ENCODE measurements at regions not wholly inside any gene's neighbourhood (a gene's known extent, or its start where the extent isn't known, plus 50 kb on each side); places are given as distances from the start of the nearest gene placed in this dataset.

- H3K27me3 ChIP-seq, result no peaks in the 10 kb centered on the region
- H3K4me3 ChIP-seq, result no peak overlapping the region
- H3K9me3 ChIP-seq (replicated peaks in 1 of 3), result no peaks in the 10 kb centered on the region
- intact Hi-C loops (cut with DNase I), result no loop called here
- TF ChIP-seq CTCF (IDR thresholded peaks at IDR 0.05) (no peak), POLR2A (IDR thresholded peaks at IDR 0.05) (no peak)
- H3K27ac ChIP-seq, result no peak overlapping the region
- 73 to 88% (median 82%) methylated on average over 2 of the region's 2 CpGs for WGBS, 4 donors
- no peak for DNase-seq
- no peaks in the 10 kb centered on the region for H3K36me3 ChIP-seq (replicated peaks in 1 of 2)
- no peaks in the 10 kb centered on the region for H3K4me1 ChIP-seq (replicated peaks in 1 of 2)
Measured at GRCh38 chr13:105821337-105821736, 714.1 kb downstream of the EFNB2 start.

GRCh38 chr13:105820415-105820814, 715.0 kb downstream of the EFNB2 start:
- Histone ChIP-seq H3K4me1 (replicated peaks in 1 of 2) (no peaks in the 10 kb centered on the region), H3K4me3 (no peak overlapping the region), H3K27ac (no peak overlapping the region), H3K27me3 (no peaks in the 10 kb centered on the region), H3K9me3 (replicated peaks in 1 of 3) (no peaks in the 10 kb centered on the region), H3K36me3 (replicated peaks in 1 of 2) (no peaks in the 10 kb centered on the region)
- 57 to 67% (median 62%) methylated on average over 3 of the region's 3 CpGs for WGBS, 4 donors
- intact Hi-C loops (cut with DNase I), result no loop called here
- TF ChIP-seq POLR2A (IDR thresholded peaks at IDR 0.05) (no peak), CTCF (IDR thresholded peaks at IDR 0.05) (no peak)
- DNase-seq, result no peak

GRCh38 chr13:105817498-105817897, 718.0 kb downstream of the EFNB2 start:
- Histone ChIP-seq H3K4me3 (no peak overlapping the region), H3K27me3 (no peaks in the 10 kb centered on the region), H3K9me3 (replicated peaks in 1 of 3) (no peaks in the 10 kb centered on the region), H3K4me1 (replicated peaks in 1 of 2) (no peaks in the 10 kb centered on the region), H3K27ac (no peak overlapping the region), H3K36me3 (replicated peaks in 1 of 2) (no peaks in the 10 kb centered on the region)
- WGBS, 4 donors, result 60 to 88% (median 74%) methylated on average over 3 to 4 of the region's 4 CpGs
- intact Hi-C loops (cut with DNase I), result no loop called here
- no peak for TF ChIP-seq CTCF (IDR thresholded peaks at IDR 0.05)
- no peak for TF ChIP-seq POLR2A (IDR thresholded peaks at IDR 0.05)
- no peak for DNase-seq

GRCh38 chr13:105816994-105817393, 718.5 kb downstream of the EFNB2 start:
- Histone ChIP-seq H3K9me3 (replicated peaks in 1 of 3) (no peaks in the 10 kb centered on the region), H3K27me3 (no peaks in the 10 kb centered on the region), H3K27ac (no peak overlapping the region), H3K4me1 (replicated peaks in 1 of 2) (no peaks in the 10 kb centered on the region), H3K4me3 (no peak overlapping the region), H3K36me3 (replicated peaks in 1 of 2) (no peaks in the 10 kb centered on the region)
- 75 to 84% (median 82%) methylated on average over 4 of the region's 4 CpGs for WGBS, 4 donors
- no peak for TF ChIP-seq CTCF (IDR thresholded peaks at IDR 0.05)
- no peak for TF ChIP-seq POLR2A (IDR thresholded peaks at IDR 0.05)
- DNase-seq, result no peak
- intact Hi-C loops (cut with DNase I), result no loop called here
